Testis (tissue), 2 donors: ENCODE measurements at regions not wholly inside any gene's neighbourhood (a gene's known extent, or its start where the extent isn't known, plus 50 kb on each side); places are given as distances from the start of the nearest gene placed in this dataset.

Experiments used
- CTCF ChIP-seq, 3 experiments: fragments of 450-650 bp in 2 of 3; fragments of 200-600 bp in 1 of 3; sonication (generic) in 1 of 3; IDR thresholded peaks; one replicate each; pipeline ENCODE4 v1.5.1; 2016 to 2019; ENCODE audit warnings: antibody characterized with exemption in 3 of 3, mild to moderate bottlenecking in 2 of 3, moderate library complexity in 1 of 3
- POLR2A ChIP-seq: fragments of 450-650 bp; IDR thresholded peaks from one replicate; pipeline ENCODE4 v1.6.1; 2017; ENCODE audit warnings: antibody characterized with exemption, mild to moderate bottlenecking, moderate library complexity

DNA sequence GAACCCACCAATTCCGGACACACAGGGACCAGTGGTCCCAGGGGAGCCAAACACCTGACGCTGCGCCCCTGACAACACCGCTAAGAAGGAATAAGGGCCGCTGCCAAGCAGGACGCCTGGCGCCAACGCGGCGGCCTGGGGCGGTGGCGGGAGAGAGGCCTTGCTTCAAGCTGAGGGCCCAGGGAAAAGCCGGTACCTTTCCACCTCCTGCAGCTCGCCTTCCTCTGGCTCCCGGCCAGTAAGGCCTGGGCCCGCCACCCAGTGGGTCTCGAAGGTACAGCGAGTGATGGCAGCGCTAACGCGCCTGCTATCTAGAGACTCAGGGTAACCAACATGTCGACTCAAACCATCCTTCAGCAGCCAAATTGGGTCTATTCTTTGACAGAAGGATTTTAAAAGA lies 1074.1 kb downstream of the SI start:
- no peak for TF ChIP-seq CTCF (IDR thresholded peaks at IDR 0.05)
- no peak for TF ChIP-seq POLR2A
